H4 (cell line): ENCODE measurements at regions not wholly inside any gene's neighbourhood (a gene's known extent, or its start where the extent isn't known, plus 50 kb on each side); places are given as distances from the start of the nearest gene placed in this dataset.
A peak's percentile ranks its signal among the peaks of the same experiment; 100 is the strongest.
"Not testable (repeated sequence)": the region's sequence is repeated elsewhere in the genome, so short reads cannot be mapped to it uniquely, and the experiment has no call there.

Experiments
- DNase-seq: peaks from one replicate; pipeline ENCODE4 v3.0.0-alpha.2; 2015; ENCODE audit warnings: low spot score

GRCh38 chr21:15431053-15431452, 298.7 kb upstream of the USP25 start:
- DNase-seq: no peak

- DNase-seq: no peak
These were observed 296.7 kb upstream of the USP25 start for GRCh38 chr21:15433091-15433490.

- DNase-seq: no peak
These were observed 295.4 kb upstream of the USP25 start for GRCh38 chr21:15434163-15434905.

GRCh38 chr21:15436031-15436430, 293.8 kb upstream of the USP25 start:
- no peak for DNase-seq

- peak; percentile 74 for DNase-seq
These were observed 291.9 kb upstream of the USP25 start for GRCh38 chr21:15437883-15438282.

GRCh38 chr21:15439726-15440125, 290.1 kb upstream of the USP25 start:
- DNase-seq: no peak

GRCh38 chr21:15441060-15441493, 288.7 kb upstream of the USP25 start:
- DNase-seq: no peak

- no peak for DNase-seq
These were observed 287.8 kb upstream of the USP25 start for GRCh38 chr21:15441992-15442391.

- DNase-seq: no peak
These were observed 286.9 kb upstream of the USP25 start for GRCh38 chr21:15442743-15443469.

GRCh38 chr21:15443740-15444117, 286.1 kb upstream of the USP25 start:
- no peak for DNase-seq

- no peak for DNase-seq
These were observed 285.4 kb upstream of the USP25 start for GRCh38 chr21:15444118-15444960.

GRCh38 chr21:15445327-15445726, 284.5 kb upstream of the USP25 start:
- DNase-seq: no peak

GRCh38 chr21:15446223-15446622, 283.6 kb upstream of the USP25 start:
- no peak for DNase-seq

- DNase-seq: no peak
These were observed 280.2 kb upstream of the USP25 start for GRCh38 chr21:15449556-15449955.

GRCh38 chr21:15453261-15453660, 276.5 kb upstream of the USP25 start:
- no peak for DNase-seq

GRCh38 chr21:15453785-15454184, 276.0 kb upstream of the USP25 start:
- not testable (repeated sequence) for DNase-seq

- DNase-seq: not testable (repeated sequence)
These were observed 274.9 kb upstream of the USP25 start for GRCh38 chr21:15454931-15455330.

- no peak for DNase-seq
These were observed 273.8 kb upstream of the USP25 start for GRCh38 chr21:15455819-15456462.

GRCh38 chr21:15457965-15458364, 271.8 kb upstream of the USP25 start:
- no peak for DNase-seq

GRCh38 chr21:15462092-15462491, 267.7 kb upstream of the USP25 start:
- DNase-seq: no peak

GRCh38 chr21:15466329-15466728, 263.5 kb upstream of the USP25 start:
- no peak for DNase-seq

GRCh38 chr21:15468368-15468767, 261.4 kb upstream of the USP25 start:
- DNase-seq: no peak
